ENCODE measurements at regions not wholly inside any gene's neighbourhood (a gene's known extent, or its start where the extent isn't known, plus 50 kb on each side); places are given as distances from the start of the nearest gene placed in this dataset.
"Not testable (repeated sequence)": the region's sequence is repeated elsewhere in the genome, so short reads cannot be mapped to it uniquely, and the experiment has no call there.

DNA sequence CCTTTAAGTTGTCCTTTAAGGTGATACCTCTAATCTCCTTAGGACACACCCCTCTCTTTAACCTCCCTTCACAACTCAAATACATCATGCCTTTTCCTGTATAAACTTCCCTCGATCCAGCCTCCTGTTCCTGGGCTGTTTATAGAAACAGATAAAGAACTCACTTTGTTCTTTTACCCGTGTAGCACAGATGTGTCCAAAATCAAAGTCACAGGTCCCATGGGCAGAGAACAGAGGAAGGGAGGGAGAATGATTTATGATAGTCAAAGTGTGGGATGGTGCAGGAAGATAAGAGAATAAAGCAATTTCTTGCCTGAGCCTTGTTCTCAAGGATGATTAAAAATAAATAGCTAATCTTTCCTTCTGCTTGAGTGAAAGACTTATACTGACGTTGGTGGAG, 50.3 kb upstream of the CABCOCO1 start:
- no peak for DNase-seq

DNA sequence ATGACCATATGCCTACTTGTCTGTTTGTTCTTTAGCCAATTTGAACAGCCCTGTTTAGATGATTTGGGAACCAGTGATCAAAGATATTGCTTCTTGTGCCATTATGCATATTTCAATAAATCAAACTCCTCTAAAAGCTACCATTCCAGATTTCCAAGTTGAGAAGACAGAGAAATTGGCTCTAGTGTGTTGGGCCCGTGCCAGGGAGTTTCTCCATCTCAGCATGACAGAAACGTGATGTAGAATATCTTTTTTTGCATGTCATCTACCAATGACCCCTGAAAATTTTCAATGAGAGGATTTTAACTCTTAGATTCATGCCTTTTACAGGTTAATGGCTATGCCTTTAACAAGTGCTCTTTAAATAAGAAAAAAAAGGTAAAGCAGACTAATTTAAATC, 50.7 kb upstream of the CABCOCO1 start:
- no peak for DNase-seq

DNA sequence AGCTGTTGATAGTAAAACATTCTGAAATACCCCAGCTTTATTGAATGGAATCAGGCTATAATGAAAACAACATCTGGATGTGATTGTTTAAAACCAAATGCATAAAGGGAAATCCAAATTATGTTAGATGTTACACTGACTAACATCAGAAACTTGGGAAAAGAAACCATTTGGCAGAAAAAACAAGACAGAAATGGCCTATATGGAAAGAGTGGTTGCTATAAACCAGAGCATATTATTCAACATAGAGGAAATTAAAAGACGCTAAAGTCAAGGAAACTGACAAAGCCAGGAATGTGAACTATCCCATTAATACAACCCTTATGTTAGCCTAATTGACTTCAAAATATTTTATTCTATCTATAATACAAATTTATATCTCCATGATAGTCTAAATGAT, 53.0 kb upstream of the CABCOCO1 start:
- no peak for DNase-seq

DNA sequence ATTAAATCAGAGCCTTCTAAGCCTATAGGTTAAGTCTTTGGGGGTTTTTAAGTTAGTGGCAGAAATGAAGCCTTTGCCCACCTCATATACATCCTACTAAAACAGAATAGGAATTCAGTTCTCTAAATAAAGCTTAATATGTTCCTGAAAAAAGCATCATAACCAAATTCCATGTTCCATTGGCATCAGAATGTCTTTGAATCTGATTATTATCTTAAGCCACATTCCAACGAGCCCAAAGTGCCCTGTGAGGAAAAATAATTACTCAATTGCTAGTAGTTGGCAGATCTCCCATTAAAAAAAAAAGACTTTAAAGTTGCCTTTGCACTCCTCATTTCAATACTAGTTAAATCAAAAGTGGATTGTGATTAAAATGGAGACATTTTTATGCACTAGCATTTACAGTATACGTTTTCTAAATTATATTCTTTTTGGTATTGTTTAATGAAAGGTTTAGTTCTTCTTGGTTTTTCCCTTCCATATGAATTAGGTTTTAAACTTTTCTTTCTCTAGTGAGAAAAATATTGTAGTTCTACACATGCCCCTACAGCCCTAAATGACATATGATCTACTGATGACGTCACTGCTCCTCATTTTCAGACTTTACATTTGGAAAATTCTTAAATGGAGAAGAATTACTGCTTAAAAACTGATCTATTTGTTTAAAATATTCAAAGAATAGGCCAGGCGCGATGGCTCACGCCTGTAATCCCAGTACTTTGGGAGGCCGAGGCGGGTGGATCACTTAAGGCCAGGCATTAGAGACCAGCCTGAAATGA, 54.3 kb upstream of the CABCOCO1 start:
- no peak for DNase-seq

DNA sequence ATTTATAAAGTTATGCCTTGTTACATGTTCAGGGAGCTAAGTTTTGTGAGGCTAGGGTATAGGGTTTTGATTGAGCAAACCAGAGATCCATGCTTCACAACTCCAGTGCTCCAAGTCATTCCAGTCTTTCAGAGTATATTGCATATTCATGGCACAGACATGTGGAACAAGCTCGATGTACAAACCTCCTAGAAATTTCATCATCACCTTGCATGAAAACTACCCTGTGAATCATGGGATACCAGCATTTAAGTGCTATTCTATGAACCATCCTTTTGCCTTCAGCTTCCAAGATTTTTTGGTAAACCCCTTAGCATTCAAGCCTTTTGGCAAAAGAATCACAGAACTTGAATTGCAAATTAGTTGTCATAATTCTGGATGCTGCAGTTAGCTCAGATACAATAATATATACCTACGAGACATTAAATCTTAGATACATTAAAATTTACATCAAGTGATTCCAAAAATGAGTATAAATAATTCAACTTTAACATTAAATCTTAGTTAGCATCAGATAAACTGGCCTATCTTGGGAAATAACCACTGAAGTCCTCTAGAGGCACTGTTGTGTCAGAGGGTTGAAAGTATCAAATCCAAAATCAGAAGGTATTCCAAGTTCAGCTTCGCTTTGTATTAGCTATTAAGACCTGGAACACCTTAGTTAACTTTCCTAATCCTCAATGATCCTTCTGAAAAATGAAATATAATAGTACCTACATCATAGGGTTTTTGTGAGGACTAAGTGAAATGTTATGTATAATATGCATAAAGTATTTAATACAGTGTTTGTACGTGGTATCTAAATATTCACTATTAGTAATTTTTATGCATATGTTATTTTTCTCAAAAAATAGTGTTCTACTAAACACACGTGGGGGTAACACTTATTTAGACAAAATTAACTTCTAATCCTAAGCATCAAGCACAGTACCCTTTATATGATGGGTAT, 55.5 kb upstream of the CABCOCO1 start:
- DNase-seq: no peak

DNA sequence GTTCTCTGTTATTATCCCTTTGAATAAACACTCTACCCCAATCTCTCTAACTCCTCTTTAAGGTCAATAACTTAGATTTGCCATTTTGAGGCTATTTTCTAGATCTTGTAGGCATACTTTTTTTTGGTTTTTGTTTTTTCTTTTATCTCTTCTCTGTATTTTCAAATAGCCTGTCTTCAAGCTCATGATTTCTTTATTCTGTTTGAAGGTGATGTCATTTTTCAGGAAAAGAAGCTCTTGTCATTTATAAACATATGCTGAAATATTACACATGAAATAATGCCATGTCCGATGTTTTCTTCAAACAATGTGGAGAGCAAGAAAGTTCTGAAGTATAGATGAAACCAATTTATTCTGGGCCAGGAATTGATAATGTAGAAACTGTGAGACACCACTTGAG, 57.5 kb upstream of the CABCOCO1 start:
- no peak for DNase-seq

DNA sequence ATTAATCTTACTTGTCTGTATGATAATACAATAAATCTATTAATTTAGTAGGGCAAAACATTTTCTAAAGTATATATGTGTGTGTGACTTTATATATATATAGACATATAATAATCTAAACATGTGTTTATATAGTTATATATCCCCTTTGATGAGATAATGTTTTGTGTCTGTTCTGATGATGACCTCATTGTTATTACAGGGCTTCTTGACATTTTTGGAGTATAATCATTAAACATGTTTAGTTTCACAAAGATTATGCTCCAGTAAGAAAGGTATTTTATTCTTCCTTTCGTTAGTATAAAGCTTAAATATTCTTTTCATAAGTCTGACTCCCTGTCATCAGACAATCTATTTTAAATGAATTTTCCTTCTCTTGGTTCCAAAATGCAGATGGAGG, 62.3 kb upstream of the CABCOCO1 start:
- DNase-seq: no peak

DNA sequence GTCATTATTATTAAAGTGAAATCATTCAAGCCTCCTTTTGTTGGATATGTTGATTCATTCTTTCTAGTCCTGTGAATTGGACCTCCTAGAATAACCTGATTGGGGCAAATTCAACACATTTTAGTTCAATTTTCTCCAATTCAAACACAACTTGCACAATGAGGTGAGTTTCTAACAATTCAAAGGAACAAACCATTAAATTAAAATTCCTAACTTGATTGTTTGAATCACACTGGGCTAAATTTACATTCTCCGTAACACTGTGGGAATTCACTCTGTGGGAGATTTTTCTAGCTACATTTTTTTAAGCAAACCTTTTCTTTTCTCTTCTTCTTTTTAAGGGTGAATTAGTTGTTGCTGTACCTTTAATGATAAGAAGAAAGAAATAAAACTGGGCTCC, 68.3 kb upstream of the CABCOCO1 start:
- DNase-seq: no peak

DNA sequence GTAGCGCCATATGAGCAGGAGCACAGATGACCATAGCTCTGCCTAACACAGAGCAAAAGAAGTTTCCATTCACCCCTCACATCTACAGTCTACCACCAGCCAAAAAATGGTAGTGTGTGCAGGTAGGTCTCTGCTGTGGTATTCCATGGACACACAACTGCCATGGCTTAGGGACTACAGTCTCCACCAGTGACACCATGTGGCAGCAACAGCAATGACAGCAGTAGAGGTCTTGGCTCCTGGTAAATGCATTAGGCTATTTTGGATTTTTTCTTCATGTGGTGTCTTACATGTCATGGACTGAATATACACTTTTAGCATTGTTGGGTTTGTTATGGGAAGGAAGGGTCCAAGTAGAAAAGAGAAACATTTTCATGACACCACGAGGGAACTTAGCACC, 70.1 kb upstream of the CABCOCO1 start:
- DNase-seq: peak in 2 of 51 donors; percentile 0 to 3

DNA sequence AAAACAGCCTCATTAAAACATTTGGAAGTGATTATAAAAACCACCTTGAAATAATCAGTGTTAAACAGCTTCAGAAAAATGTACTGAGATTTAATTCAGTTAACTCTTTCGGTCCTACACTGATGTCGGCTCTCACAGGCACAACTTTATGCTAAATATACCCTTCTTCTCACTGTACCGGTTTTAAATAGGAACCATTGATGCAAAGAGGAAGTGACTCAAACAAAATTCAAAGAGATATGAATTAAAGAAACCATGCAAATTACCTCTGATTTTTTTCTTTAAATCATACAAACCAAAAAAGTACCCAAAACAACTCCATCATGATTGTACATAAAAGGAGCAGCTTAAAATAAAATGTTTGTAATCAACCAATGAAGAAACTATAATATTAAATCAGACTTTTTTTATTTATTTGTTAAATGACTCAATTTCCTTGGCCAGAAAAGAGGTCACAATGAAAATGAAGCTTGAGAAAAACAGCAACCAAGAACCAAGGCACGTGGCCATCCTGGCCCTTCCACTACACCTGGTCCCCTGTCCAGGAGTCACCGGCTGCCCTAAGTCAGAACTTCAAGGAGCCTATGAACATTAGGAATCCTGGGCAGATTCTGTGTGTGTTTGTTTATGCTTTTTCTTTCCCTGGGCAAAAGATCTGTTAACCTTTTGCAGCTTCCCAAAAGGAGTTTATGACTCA, 73.0 kb upstream of the CABCOCO1 start:
- DNase-seq: no peak

DNA sequence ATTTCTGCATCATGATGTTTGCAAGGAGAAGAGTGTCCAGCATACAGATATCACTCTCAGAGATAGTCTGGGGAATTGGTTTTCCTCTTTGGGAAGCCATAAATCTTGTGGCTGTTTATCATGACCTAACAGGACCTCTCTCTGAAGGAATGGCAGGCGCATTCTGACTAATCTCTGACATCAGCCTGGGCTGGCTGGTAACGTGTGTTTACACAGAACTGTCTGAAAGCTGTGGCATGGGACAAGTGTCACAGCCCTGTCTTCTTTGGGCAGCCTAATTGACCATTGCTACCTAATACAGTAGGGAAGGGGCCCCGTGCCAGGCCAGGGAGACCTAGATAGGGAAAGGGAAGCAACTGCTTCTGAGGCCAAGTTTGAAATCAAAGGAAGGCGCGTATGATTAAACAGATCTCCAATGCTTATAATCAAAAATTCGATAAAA, 73.9 kb upstream of the CABCOCO1 start:
- DNase-seq: no peak

DNA sequence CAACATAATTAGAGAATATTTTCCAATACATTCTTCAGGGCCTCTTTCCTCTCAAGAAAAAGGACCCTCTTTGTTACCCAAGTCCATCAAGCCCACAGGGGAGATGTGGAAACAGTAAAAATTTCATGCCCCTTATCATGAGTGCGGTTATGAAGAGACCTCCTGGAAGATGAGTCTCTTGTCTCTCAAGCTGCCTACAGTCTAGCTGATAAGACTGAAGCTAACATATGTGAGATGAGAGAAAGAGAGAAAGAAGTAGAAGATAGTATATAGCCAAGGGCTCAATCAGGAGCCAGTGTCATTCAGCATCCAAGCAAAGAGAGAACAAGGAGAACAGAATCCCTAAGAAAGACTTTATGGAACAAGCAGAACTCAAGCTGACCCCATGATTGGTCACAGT, 75.9 kb upstream of the CABCOCO1 start:
- no peak for DNase-seq

DNA sequence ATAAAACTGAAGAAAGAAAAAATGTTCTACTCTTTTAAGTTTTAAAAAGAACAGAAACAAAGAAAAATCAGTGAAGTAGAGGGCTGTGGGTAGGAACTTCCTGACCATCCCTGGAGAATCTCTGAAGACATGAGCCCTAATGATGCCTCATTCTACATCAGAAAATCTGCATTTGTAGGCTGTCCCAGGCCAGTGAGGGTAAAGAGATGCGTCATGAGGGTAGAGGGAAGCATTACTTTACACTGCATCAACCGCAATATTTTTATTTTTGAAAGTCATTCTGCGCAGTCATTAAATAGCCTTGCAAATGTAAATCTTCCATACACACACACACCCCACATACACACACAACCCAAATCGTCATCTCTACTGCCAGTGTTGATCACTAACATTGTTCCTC, 82.1 kb upstream of the CABCOCO1 start:
- DNase-seq: no peak

DNA sequence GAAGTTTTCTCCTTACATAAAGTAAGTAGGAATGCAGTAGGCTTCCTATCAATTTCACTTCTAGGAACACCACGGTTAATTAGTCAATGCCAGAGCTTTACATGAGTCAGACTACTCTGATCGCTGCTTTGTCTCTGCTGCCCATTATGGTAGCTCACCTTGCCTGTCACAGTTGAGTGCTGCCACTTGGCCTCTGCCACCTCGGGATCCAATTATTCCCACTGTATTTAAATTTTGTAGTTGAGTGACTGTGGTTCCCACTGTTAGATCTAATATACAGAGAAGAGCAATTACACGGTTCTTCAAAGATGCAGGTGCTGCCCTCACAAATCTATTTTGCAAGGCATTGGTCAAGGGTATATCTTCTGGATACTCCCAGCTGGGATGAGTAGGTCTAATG, 92.5 kb upstream of the CABCOCO1 start:
- DNase-seq: not testable (repeated sequence)

DNA sequence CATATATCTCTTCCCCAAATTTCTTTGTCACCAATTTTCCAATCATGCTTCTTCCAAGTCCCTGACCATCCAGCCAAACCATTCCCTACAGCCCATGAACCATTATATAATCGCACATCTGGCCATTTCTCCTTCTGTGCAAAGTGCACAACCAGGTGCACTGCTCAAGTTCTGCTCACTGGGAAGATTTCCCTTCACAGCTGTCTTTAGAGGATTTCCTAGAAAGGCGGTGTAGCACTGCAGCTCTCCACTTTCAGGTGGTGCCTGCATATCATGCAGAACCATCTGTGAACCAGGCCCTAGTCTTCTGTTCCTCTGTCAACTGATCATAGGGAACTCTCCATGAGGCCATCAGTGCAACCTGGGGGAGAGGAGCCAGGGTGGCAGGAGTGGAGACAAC, 95.0 kb upstream of the CABCOCO1 start:
- DNase-seq: no peak

DNA sequence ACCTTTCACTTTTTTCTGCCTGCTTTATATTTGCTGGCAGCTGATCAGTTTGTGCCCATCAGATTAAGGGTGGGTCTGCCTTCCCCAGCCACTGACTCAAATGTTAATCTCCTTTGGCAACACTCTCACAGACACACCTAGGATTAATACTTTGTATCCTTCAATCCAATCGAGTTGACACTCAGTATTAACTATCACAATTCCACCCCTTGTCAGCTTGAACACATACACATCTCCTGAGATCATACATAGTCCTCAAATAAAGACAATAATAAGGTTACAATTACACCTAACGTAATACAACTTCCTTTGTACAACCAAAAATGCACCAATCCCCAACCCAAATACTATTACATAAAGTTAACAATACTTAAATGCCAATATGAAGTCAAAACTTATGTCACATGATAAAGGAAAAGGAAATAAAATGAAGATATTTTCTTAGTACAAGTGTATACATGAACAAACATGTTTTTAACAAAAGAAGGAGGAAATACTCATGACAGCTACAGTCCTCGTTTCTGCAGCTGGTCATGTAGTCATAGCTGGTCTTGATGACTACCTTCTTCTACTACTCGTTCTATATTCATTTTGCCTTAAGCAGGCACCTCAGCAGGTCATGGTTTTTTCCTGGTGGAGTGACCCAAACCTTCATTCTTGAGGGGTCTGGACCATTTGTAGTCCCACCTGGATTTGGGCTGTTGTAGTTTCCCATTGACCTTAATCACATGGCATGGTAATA, 96.7 kb upstream of the CABCOCO1 start:
- DNase-seq: no peak

DNA sequence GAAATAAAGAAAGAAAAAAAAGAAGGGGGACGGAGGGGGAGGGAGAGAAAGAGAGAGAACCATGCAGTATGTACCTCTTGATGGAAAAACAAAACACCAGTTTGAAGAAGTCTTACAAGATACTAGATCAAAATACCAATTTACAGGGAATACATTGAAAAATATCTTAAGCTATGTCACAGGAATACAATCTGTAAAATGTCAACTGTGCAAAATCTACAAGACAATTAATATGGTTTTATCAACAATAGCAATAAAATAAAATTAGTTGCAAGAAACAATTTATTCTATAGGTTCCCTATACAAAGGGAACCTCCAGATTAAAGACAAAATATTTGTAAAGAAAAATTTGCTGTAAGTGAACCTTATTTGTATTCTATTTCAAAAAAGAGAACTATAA, 98.3 kb upstream of the CABCOCO1 start:
- DNase-seq: no peak

DNA sequence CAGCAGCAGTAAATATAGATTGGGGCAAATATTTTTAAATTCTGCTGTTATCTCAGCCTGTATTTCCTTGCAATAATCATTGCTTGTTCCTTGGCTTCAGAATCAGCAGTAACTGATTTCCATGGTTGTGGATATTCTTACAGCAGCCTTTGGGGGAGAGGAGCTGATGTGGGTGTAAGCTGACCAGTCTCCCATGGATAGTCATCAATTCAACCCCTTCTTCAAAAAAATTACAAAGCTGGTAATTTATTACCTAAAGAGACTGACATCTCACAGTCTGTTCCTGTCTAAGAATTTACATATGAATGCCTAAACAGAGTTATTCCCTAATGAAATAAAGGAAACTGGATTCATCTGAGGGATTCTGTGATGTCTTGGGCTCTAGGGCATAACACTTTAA, 103.1 kb upstream of the CABCOCO1 start:
- DNase-seq: no peak

DNA sequence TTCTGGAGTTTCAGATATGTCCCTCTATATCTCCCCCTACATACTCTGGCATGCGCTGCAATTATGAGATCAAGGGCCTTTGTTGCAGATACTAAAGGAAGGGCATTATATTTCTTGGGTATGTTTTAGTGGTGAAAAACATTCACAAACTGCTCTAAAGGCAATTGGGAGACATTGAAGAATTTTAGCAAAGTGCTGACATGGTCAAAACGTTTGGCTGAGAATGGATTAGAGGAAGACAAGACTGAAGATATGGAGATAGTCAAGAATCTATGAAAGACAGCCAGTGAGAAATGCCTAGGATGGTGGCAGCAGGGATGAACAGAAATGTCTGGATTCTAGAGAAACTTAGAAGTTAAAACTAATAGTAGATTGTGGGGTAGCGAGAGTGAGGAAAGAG, 104.5 kb upstream of the CABCOCO1 start:
- no peak for DNase-seq

DNA sequence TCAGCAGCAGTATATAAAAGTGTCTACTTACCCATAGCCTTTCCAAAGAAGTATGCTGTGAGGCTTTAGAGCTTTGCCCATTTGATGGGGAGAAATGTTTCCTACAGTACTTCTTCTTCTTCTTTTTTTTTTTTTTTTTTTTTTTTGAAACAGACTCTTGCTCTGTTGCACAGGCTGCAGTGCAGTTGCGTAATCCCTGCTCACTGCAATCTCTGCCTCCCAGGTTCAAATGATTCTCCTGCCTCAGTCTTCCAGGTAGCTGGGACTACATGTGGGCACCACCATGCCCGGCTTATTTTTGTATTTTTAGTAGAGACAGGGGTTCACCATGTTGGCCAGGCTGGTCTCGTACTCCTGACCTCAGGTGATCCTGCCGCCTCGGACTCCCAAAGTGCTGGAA, 101.7 kb upstream of the TMEM26 start:
- no peak for DNase-seq

DNA sequence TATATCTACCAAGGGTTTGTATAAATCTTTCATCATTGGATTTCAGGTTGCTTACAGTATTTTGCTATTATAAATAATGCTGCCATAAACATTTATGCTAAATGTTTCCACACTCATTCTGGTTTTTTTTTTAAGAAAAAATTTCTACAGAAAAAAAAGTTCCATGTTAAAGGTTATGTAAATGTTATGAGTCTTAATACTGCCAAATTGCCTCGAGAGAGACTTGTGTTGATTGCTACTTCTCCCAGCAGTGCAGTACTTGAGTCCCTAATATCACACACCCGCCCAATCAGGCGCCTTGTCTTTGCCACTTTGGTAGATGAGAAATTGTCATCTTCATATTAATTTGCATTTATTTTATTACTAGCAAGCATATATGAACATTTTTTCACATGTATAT, 96.7 kb upstream of the TMEM26 start:
- no peak for DNase-seq

DNA sequence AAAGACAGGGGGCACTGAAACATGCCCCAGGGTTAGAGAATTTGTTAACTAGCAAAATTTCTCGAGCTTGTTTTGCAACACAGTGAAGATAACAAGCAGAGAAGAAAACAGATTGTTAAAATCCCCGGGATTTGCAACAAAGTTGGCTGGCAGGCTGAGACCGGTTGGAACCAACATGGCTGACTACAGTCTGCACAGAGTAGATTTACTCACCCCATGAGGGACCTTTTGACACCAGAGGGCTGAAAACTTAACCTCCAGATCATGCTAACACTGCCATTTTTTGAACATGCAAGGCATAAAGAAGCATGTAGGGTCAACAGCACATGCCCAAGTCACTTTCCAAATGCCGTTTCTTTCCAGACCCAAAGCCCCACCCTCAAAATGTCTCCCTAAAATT, 95.2 kb upstream of the TMEM26 start:
- no peak for DNase-seq
